Ovary (tissue), 7 donors: ENCODE measurements at regions not wholly inside any gene's neighbourhood (a gene's known extent, or its start where the extent isn't known, plus 50 kb on each side); places are given as distances from the start of the nearest gene placed in this dataset.
"Not testable (repeated sequence)": the region's sequence is repeated elsewhere in the genome, so short reads cannot be mapped to it uniquely, and the experiment has no call there.

ENCODE experiments used
- DNase-seq, 5 donors: peaks; one replicate each; pipeline ENCODE4 v3.0.0-alpha.2; 2019 to 2020
- H3K27ac ChIP-seq, 2 donors: fragments of 200-600 bp; one replicate each; pipeline versions ENCODE4 v1.5.1 to v1.8.0; 2019 to 2022
- H3K27me3 ChIP-seq: fragments of 200-600 bp; one replicate; pipeline ENCODE4 v1.8.0; 2022
- H3K36me3 ChIP-seq: fragments of 200-600 bp; sonication (generic); one replicate; pipeline ENCODE4 v1.5.1; 2019
- H3K4me1 ChIP-seq: one replicate; pipeline ENCODE4 v1.8.1; 2013; ENCODE audit warnings: mild to moderate bottlenecking, moderate library complexity; ENCODE audit not compliant: insufficient read depth
- H3K4me3 ChIP-seq: fragments of 200-600 bp; sonication (generic); one replicate; pipeline ENCODE4 v1.5.1; 2017
- H3K9me3 ChIP-seq, 2 donors: fragments of 200-600 bp in 1 of 2; sonication (generic) in 1 of 2; one replicate each; pipeline versions ENCODE4 v1.5.1 to v1.8.1; 2013 to 2019; ENCODE audit warnings: mild to moderate bottlenecking in 1 of 2, moderate library complexity in 1 of 2
- EP300 ChIP-seq: sonication (generic); formaldehyde crosslinking; IDR thresholded peaks from one replicate; pipeline ENCODE4 v1.6.1; 2017; ENCODE audit warnings: antibody characterized with exemption
- POLR2A ChIP-seq: fragments of 450-650 bp; IDR thresholded peaks from one replicate; pipeline ENCODE4 v1.6.1; 2017; ENCODE audit warnings: antibody characterized with exemption, mild to moderate bottlenecking, moderate library complexity
- WGBS, 3 donors: extraction: QIAGEN DNeasy Blood & Tissue Kit in 1 of 3; methylation state at CpG; one replicate each; pipeline versions ENCODE4 v1.1.5 to v1.1.7; 2013 to 2017; 5-methylcytosine and 5-hydroxymethylcytosine counted together
- intact Hi-C, 4 donors: fragments of 100-400 bp; cut with DNase I; formaldehyde crosslinking; loops; one replicate each; pipeline versions ENCODE4 v1.11.0 to v1.15.1; 2022 to 2023
- TF ChIP-seq, protein P1 (sequence below), 3 donors: fragments of 450-650 bp in 2 of 3; fragments of 200-600 bp in 1 of 3; IDR thresholded peaks; one replicate each; pipeline versions ENCODE4 v1.5.1 to v1.8.0; 2016 to 2022; ENCODE audit warnings: antibody characterized with exemption in 3 of 3, mild to moderate bottlenecking in 1 of 3
- donor health status: DM: no; HTN: no; CAD: no; lungs with moderate emphysema.
- donor health status: DM: no; HTN: no; CAD: no.
- donor health status: Bipolar disorder and iron deficiency.
- donor health status: DM: no; HTN: no; CAD: no.
- donor health status: DM: yes; HTN: yes; CAD: no.

DNA sequence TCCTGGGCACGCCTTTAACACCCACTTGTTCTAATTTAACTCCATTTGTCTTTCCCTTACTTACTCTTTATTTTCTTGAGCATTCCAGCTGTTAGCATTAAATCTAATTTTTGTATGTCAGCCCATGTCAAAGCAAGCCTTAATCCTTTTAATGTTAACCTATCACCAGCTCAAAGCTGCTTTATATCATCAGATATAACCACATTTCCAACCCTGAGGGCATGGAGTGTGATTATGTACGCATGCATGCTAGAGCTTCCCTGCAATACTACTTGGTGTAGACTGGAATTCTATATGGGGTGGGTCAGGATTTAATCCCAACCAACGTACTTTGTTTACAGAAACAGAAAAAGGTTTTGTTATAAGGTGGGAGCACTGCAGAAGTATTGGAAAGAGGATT lies 139.4 kb upstream of the HMGN3 start:
- no peak overlapping the region for H3K4me3 ChIP-seq
- WGBS, 3 donors, result 86 to 87% (median 87%) methylated on average over 3 of the region's 3 CpGs
- H3K9me3 ChIP-seq, result peaks cover 0 to 2% of the 10 kb centered on the region in 2 donors
- intact Hi-C loops, result no loop called here
- H3K4me1 ChIP-seq, result no peaks in the 10 kb centered on the region
- H3K27ac ChIP-seq, result no peak overlapping the region
- DNase-seq, result no peak
- H3K27me3 ChIP-seq, result no peaks in the 10 kb centered on the region
- H3K36me3 ChIP-seq, result no peaks in the 10 kb centered on the region
- TF ChIP-seq EP300 (no peak), POLR2A (no peak)
- TF ChIP-seq, protein P1, sequence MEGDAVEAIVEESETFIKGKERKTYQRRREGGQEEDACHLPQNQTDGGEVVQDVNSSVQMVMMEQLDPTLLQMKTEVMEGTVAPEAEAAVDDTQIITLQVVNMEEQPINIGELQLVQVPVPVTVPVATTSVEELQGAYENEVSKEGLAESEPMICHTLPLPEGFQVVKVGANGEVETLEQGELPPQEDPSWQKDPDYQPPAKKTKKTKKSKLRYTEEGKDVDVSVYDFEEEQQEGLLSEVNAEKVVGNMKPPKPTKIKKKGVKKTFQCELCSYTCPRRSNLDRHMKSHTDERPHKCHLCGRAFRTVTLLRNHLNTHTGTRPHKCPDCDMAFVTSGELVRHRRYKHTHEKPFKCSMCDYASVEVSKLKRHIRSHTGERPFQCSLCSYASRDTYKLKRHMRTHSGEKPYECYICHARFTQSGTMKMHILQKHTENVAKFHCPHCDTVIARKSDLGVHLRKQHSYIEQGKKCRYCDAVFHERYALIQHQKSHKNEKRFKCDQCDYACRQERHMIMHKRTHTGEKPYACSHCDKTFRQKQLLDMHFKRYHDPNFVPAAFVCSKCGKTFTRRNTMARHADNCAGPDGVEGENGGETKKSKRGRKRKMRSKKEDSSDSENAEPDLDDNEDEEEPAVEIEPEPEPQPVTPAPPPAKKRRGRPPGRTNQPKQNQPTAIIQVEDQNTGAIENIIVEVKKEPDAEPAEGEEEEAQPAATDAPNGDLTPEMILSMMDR (IDR thresholded peaks at IDR 0.05), result no peak

- intact Hi-C loops, result no loop called here
- DNase-seq, result no peak
- 85% methylated on average over 3 of the region's 3 CpGs for WGBS, 3 donors
- no peak overlapping the region for H3K4me3 ChIP-seq
- peaks cover 0 to 4% of the 10 kb centered on the region in 2 donors for H3K9me3 ChIP-seq
- no peaks in the 10 kb centered on the region for H3K36me3 ChIP-seq
- TF ChIP-seq, protein P1 (IDR thresholded peaks at IDR 0.05), result no peak
- TF ChIP-seq POLR2A, result no peak
- no peak for TF ChIP-seq EP300
- no peaks in the 10 kb centered on the region for H3K4me1 ChIP-seq
- H3K27me3 ChIP-seq, result no peaks in the 10 kb centered on the region
- H3K27ac ChIP-seq, result no peak overlapping the region
These were observed 138.8 kb upstream of the HMGN3 start for GRCh38 chr6:79373246-79373645.

GRCh38 chr6:79372757-79373156 lies 138.3 kb upstream of the HMGN3 start:
- 89 to 98% (median 90%) methylated on average over 1 of the region's 1 CpG for WGBS, 3 donors
- H3K27ac ChIP-seq, result no peak overlapping the region
- no peaks in the 10 kb centered on the region for H3K27me3 ChIP-seq
- no peaks in the 10 kb centered on the region for H3K36me3 ChIP-seq
- H3K4me3 ChIP-seq, result no peak overlapping the region
- H3K9me3 ChIP-seq, result peaks cover 0 to 4% of the 10 kb centered on the region in 2 donors
- no peak for TF ChIP-seq POLR2A
- TF ChIP-seq, protein P1 (IDR thresholded peaks at IDR 0.05), result no peak
- no peak for TF ChIP-seq EP300
- intact Hi-C loops, result no loop called here
- DNase-seq, result no peak
- no peaks in the 10 kb centered on the region for H3K4me1 ChIP-seq

GRCh38 chr6:79369026-79369425 lies 134.5 kb upstream of the HMGN3 start:
- no peak overlapping the region for H3K4me3 ChIP-seq
- no peaks in the 10 kb centered on the region for H3K27me3 ChIP-seq
- no peaks in the 10 kb centered on the region for H3K36me3 ChIP-seq
- peaks cover 0 to 4% of the 10 kb centered on the region in 2 donors for H3K9me3 ChIP-seq
- H3K4me1 ChIP-seq, result no peaks in the 10 kb centered on the region
- WGBS, 3 donors, result 84 to 87% (median 87%) methylated on average over 3 of the region's 3 CpGs
- TF ChIP-seq, protein P1 (IDR thresholded peaks at IDR 0.05), result no peak
- no peak overlapping the region for H3K27ac ChIP-seq
- intact Hi-C loops, result no loop called here
- no peak for DNase-seq

DNA sequence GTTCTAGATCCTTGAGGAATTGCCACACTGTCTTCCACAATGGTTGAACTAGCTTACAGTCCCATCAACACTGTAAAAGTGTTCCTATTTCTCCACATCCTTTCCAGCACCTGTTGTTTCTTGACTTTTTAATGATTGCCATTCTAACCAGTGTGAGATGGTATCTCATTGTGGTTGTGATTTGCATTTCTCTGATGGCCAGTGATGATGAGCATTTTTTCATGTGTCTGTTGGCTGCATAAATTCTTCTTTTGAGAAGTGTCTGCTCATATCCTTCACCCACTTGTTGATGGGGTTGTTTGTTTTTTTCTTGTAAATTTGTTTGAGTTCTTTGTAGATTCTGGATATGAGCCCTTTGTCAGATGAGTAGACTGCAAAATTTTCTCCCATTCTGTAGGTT lies 129.0 kb upstream of the HMGN3 start:
- intact Hi-C loops, H3K27me3 ChIP-seq, H3K27ac ChIP-seq, DNase-seq, H3K36me3 ChIP-seq, H3K9me3 ChIP-seq, H3K4me3 ChIP-seq, H3K4me1 ChIP-seq: not testable (repeated sequence)

GRCh38 chr6:79361074-79361473 lies 126.6 kb upstream of the HMGN3 start:
- 93 to 97% (median 93%) methylated on average over 2 of the region's 2 CpGs for WGBS, 3 donors
- H3K4me1 ChIP-seq, H3K9me3 ChIP-seq, intact Hi-C loops, DNase-seq, H3K27ac ChIP-seq, H3K36me3 ChIP-seq, H3K27me3 ChIP-seq, H3K4me3 ChIP-seq: not testable (repeated sequence)
